NCI-H2029 (cell line): ENCODE measurements at regions not wholly inside any gene's neighbourhood (a gene's known extent, or its start where the extent isn't known, plus 50 kb on each side); places are given as distances from the start of the nearest gene placed in this dataset.
"Not testable (repeated sequence)": the region's sequence is repeated elsewhere in the genome, so short reads cannot be mapped to it uniquely, and the experiment has no call there.

Source experiments
- DNase-seq: peaks from one replicate; lab custom pipeline; 2025; lab: John Stamatoyannopoulos, UW

DNA sequence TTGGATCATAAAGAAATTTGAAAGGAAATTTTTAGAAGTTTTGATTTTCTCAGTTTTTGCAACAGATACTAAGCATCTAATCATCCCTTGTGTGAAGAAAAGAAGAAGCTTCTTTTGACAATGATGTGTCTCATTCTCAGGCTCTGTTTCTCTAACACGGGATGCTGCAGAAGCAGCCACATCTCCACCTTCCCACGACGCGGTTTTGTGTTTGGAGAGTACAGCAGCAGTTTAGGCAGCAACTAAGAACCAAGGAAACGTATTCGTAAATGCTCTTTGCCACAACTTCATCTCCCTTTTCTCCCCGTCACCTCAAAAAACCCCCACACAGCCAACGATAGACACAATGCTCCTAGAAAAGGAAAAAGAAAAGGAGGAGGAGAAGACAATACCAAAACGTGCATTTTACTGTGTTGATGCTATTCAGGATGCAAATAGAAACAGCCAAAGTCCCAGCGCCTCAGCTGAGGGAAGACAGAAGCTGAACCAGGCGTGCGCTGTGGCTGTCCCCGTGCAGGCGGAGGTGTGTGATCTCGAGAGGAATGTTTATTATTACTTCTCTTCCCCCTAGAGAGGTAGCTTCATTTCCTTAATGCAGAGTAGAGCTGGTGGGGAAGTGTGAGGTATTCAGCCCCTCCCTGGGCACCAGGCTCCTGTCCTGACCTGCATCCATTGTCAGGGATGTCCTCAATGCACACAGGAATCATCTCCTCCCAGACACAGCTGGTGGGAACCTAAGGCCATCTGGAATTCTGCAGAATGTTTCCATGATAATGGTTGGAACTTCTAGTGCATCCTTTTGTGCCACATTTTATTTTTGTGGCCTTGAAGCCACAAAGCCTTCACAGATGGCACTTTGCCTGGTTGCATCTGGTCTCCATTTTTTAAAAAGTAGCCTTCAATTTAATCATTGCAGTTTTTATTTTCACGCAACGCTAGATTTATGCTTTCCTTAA is 174.6 kb upstream of the KLF6 start:
- no peak for DNase-seq

DNA sequence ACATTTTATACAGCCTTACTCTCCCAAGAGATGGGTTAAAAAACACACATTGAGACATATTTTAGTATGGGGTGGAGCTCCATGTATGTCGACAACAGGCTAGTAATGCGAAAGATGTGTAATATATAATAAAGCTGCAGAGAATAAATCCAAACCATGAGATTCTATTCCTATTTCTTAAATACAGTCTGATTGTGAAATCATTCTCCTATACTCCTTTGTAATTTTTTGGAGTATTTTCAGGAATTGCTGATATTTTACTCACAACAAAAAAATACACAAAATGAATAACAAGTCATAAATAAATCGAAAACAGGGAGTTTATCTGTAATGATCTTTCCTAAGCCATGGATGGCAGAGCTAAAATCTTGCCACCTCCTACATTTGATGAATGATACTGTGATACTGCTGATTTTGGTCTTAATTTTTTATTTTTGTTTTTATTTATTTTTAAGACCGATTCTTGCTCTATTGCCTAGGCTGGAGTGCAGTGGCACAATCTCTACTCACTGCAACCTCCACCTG is 173.5 kb upstream of the KLF6 start:
- no peak for DNase-seq

DNA sequence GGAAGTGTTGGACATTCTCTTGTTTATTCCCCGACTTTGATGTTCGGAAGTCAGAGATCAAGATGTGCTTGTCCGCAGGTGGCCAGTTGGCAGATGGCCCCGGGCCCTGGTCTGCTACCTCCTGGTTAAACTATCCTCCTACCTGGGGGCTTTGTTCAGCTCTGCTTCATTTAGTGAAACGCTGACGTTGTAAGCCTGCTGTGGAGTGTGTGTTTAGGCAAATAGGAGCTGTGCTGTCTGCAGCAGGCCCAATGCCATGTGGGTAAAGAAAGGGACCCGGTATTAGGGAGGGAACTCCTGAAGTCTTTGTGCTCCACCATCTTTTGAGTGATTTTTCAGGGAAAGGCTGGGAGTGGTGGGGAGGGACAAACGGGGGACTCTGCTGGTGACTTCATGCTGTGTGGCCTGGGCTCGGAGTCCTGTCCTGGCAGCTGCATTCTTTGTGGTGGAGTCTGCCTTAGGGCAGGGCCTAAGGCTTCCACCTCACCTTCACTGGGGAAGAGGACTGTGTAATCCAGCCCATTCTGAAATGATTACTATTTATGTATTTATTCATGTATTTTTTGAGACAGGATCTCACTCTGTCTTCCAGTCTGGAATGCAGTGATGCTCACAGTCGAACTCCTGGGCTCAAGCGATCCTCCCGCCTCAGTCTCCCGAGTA is 171.1 kb upstream of the KLF6 start:
- DNase-seq, result peak; percentile 68

- DNase-seq, result peak; percentile 2
Observed at GRCh38 chr10:3955493-3955892, 170.5 kb upstream of the KLF6 start.

DNA sequence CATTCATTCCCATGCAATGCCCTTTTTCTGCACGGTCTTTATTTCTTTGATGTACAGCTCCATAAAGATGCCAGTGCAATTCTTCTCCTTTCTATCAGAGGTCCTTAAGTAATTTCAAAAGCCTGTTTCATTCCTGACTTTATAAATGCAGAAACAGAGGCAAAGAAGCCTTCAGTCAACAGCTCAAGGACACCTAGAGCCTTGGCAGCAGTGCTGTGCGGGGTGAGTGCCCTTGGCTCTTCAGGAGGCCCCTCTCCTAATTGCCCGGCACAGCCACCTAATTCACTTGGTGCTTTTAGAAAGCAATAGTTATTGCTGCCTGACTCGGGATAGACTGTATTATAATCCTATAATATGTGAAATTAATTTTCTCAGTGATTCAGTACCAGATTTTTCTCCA is 169.6 kb upstream of the KLF6 start:
- no peak for DNase-seq

DNA sequence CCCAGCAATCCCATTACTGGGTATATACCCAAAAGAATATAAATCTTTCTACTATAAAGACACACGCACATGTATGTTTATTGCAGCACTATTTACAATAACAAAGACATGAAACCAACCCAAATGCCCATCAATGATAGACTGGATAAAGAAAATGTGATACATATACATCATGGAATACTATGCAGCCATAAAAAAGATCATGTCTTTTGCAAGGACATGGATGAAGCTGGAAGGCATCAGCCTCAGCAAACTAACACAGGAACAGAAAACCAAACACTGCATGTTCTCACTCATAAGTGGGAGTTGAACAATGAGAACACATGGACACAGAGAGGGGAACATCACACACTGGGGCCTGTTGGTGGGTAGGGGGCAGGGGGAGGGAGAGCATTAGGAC is 169.0 kb upstream of the KLF6 start:
- DNase-seq, result not testable (repeated sequence)

GRCh38 chr10:3951993-3952392 is 167.0 kb upstream of the KLF6 start:
- DNase-seq, result no peak

GRCh38 chr10:3950676-3951275 is 165.8 kb upstream of the KLF6 start:
- DNase-seq, result no peak

GRCh38 chr10:3949711-3950110 is 164.7 kb upstream of the KLF6 start:
- DNase-seq, result no peak

- DNase-seq, result peak; percentile 55
Observed at GRCh38 chr10:3948843-3949242, 163.8 kb upstream of the KLF6 start.

DNA sequence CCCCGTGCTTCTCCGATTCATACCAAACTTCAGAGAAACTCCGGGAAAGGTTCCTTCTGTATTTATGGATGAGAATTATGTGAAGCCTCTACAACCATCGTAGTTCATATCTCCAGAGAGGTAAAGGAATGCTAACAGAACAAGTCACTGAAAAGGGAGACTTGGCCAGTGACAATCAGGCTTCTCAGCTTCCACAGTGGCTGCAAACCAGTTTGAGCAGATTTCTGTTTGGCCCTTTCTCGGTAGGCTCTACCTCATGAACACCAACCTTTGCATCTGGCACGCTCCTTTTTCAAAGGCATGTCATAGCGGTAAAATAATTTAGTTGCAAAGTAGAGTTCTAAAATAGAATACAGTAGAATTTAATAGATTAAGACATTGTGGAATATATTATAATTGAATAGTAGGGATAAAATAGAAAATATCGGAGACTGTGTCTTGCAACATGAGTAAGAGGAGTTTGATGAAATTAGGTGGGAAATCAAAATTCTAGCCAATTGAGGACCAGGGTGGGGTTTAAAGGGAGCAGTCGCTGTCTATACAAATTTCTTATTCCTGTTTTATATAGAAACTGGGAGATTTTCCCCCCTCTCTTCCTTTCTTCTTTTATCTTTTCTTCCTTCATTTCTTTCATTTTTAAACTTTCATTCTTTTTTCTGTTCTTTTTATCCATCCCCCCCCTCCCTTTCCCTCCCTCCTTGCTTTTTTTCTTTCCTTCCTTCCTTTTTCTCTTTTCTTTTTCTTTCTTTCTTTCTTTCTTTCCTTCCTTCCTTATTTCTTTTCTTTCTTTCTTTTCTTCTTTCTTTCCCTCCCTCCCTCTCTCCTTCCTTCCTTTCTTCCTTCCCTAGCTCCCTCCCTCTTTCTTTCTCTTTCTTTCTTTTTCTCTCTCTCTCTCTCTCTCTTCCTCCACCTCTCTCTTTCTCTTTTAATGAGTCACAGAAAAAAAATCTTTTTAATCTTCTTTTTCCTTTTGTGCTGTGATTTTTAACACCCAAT is 161.5 kb upstream of the KLF6 start:
- no peak for DNase-seq

DNA sequence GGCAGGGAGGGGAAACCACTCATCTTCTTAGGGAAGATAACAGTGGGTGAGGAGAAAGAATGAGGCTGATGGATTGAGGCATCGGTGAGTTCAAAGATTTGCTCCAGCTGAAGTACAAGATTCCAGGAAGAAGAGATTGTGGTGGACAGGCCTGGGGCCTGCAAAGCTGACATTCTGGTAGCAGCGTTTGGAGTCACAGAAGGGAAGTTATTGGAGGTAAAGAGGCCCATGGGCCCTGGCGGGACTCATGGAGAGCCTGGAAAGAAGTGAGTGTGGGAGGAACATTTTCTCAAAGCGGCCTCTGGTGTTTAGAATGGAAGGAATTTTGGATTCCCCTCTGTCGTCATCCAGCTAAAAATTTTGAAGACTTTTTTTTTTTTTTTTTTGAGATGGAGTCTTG is 160.0 kb upstream of the KLF6 start:
- DNase-seq, result no peak

GRCh38 chr10:3944591-3944990 is 159.6 kb upstream of the KLF6 start:
- no peak for DNase-seq

DNA sequence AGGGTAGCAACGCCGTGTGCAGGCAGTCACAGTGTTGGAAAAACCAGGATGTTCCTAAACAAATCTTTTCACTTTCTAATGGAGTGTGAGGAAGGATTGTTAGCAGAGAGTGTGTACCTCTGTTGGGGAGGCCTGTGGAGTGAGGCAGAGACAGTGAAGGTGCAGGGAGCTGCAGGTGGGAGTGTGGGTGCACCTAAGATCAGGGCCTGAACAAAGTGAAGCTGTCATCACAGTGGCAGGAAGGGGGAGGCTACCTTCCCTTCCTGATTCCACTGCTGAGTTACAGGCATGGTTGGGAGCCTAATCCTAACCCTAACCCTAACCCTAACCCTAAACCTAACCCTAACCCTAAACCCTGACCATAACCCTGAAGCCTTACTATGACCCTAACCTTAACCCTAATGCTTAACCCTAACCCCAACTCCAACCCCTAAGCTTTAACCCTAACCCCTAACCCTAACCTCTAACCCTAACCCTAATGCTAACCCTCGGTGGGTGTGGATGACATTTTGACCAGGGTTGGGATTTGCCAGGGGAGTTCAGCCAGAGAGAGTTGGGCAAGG is 158.8 kb upstream of the KLF6 start:
- no peak for DNase-seq

DNA sequence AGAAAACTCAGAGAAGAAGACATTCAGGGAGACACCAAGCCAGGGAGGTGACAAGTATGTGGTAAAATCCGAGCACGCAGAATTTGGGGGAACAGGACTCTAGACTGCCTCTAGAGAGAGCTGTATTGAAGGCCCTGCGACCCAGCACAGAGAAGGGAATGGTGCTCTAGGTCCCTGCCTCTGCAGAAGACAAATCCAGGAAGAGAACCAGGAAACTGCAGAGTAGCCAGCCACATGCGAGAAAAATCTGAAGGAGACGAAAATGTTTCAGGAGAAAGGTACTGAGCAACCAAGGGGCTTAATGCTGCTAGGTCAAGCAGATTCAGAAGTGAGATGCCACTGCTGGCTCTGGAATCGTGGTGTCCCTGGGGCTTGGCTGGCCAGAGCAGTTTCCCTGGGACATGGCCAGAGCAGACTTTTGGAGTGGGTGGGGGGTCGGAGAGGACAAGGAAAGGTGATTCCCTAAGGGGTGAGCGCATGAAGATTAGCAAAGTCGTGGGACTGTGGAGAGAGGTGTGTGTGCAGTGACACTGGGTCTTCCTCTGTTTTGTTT is 158.0 kb upstream of the KLF6 start:
- no peak for DNase-seq

DNA sequence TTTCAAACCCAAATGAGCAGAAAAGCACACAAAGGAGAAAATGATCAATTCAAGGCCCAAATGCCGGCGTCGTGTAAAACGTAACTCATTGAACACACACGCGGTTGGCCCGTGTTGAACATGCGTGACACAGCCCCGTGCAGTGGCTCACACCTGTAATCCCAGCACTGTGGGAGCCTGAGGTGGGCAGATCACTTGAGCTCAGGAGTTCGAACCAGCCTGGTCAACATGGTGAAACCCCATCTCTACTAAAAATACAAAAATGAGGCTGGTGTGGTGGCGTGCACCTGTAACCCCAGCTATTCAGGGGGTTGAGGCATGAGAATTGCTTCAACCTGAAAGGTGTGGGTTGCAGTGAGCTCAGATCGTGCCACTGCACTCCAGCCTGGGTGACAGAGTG is 156.7 kb upstream of the KLF6 start:
- DNase-seq, result no peak

GRCh38 chr10:3936422-3937040 is 151.5 kb upstream of the KLF6 start:
- DNase-seq, result no peak

GRCh38 chr10:3935933-3936359 is 150.9 kb upstream of the KLF6 start:
- DNase-seq, result peak; percentile 32

DNA sequence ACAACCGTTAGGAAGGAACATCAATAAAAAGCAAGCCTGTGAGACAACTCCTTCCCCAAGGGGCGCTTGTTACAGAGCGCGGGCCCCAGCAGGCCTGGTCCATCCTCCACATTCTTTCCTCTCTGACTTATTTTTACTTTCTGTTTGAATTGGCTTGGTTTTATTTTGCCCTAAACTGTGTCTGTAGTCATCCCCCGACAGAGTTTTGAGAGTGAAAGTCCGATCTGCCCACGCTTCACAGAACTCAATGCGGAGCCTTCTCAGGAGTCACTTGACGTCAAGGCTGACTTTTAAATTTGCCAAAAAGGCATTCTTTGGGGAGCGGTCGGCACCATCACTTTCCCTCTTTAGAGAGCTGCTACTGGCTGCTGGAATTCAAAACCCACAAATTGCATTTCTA is 150.1 kb upstream of the KLF6 start:
- DNase-seq, result no peak

- no peak for DNase-seq
Observed at GRCh38 chr10:3933733-3934132, 148.7 kb upstream of the KLF6 start.
